ENCODE measurements at regions not wholly inside any gene's neighbourhood (a gene's known extent, or its start where the extent isn't known, plus 50 kb on each side); places are given as distances from the start of the nearest gene placed in this dataset.
"Not testable (repeated sequence)": the region's sequence is repeated elsewhere in the genome, so short reads cannot be mapped to it uniquely, and the experiment has no call there.

- no peaks in the 10 kb centered on the region for H3K9me3 ChIP-seq (ENCODE audit: control insufficient read depth, low read length)
- WGBS, 2 experiments, result 89 to 91% methylated on average over 1 to 2 of the region's 2 CpGs
- no peaks in the 10 kb centered on the region for H3K36me3 ChIP-seq (ENCODE audit: control insufficient read depth, insufficient read depth, low read length)
- H3K4me3 ChIP-seq (ENCODE audit: insufficient read depth, low read depth, low read length), result no peak overlapping the region
- H3K4me1 ChIP-seq (ENCODE audit: control insufficient read depth, insufficient read depth, low read length), result no peaks in the 10 kb centered on the region
- H3K27me3 ChIP-seq (ENCODE audit: control insufficient read depth, insufficient read depth, low read length, poor library complexity, severe bottlenecking), result no peaks in the 10 kb centered on the region
- H3K27ac ChIP-seq (ENCODE audit: insufficient read depth, low read depth, low read length, poor library complexity, severe bottlenecking), result no peak overlapping the region
Measured at GRCh38 chr1:79726321-79726720, 719.8 kb upstream of the ADGRL4 start.

GRCh38 chr1:79716447-79716846 is 709.9 kb upstream of the ADGRL4 start:
- Histone ChIP-seq H3K4me1 (ENCODE audit: control insufficient read depth, insufficient read depth, low read length) (no peaks in the 10 kb centered on the region), H3K27me3 (ENCODE audit: control insufficient read depth, insufficient read depth, low read length, poor library complexity, severe bottlenecking) (no peaks in the 10 kb centered on the region), H3K36me3 (ENCODE audit: control insufficient read depth, insufficient read depth, low read length) (no peaks in the 10 kb centered on the region), H3K4me3 (ENCODE audit: insufficient read depth, low read depth, low read length) (no peak overlapping the region), H3K27ac (ENCODE audit: insufficient read depth, low read depth, low read length, poor library complexity, severe bottlenecking) (no peak overlapping the region), H3K9me3 (ENCODE audit: control insufficient read depth, low read length) (no peaks in the 10 kb centered on the region)

- Histone ChIP-seq H3K36me3 (ENCODE audit: control insufficient read depth, insufficient read depth, low read length) (no peaks in the 10 kb centered on the region), H3K4me3 (ENCODE audit: insufficient read depth, low read depth, low read length) (no peak overlapping the region), H3K27me3 (ENCODE audit: control insufficient read depth, insufficient read depth, low read length, poor library complexity, severe bottlenecking) (no peaks in the 10 kb centered on the region), H3K9me3 (ENCODE audit: control insufficient read depth, low read length) (no peaks in the 10 kb centered on the region), H3K4me1 (ENCODE audit: control insufficient read depth, insufficient read depth, low read length) (no peaks in the 10 kb centered on the region), H3K27ac (ENCODE audit: insufficient read depth, low read depth, low read length, poor library complexity, severe bottlenecking) (no peak overlapping the region)
Measured at GRCh38 chr1:79714664-79715063, 708.1 kb upstream of the ADGRL4 start.

- Histone ChIP-seq H3K27me3 (ENCODE audit: control insufficient read depth, insufficient read depth, low read length, poor library complexity, severe bottlenecking) (no peaks in the 10 kb centered on the region), H3K4me1 (ENCODE audit: control insufficient read depth, insufficient read depth, low read length) (no peaks in the 10 kb centered on the region), H3K27ac (ENCODE audit: insufficient read depth, low read depth, low read length, poor library complexity, severe bottlenecking) (no peak overlapping the region), H3K36me3 (ENCODE audit: control insufficient read depth, insufficient read depth, low read length) (no peaks in the 10 kb centered on the region), H3K4me3 (ENCODE audit: insufficient read depth, low read depth, low read length) (no peak overlapping the region), H3K9me3 (ENCODE audit: control insufficient read depth, low read length) (no peaks in the 10 kb centered on the region)
- 50 to 62% methylated on average over 2 to 3 of the region's 3 CpGs for WGBS, 2 experiments
Measured at GRCh38 chr1:79711001-79711431, 704.5 kb upstream of the ADGRL4 start.

- Histone ChIP-seq H3K27me3 (ENCODE audit: control insufficient read depth, insufficient read depth, low read length, poor library complexity, severe bottlenecking) (no peaks in the 10 kb centered on the region), H3K4me3 (ENCODE audit: insufficient read depth, low read depth, low read length) (no peak overlapping the region)
- WGBS, 2 experiments, result 100% methylated on average over 1 of the region's 1 CpG; no CpG with 5 or more reads in 1 of the 2 experiments
Measured at GRCh38 chr1:79708646-79709265, 702.2 kb upstream of the ADGRL4 start.

GRCh38 chr1:79705218-79705617 is 698.7 kb upstream of the ADGRL4 start:
- WGBS, 2 experiments, result 93 to 100% methylated on average over 1 of the region's 2 CpGs
- Histone ChIP-seq H3K36me3 (ENCODE audit: control insufficient read depth, insufficient read depth, low read length) (no peaks in the 10 kb centered on the region), H3K9me3 (ENCODE audit: control insufficient read depth, low read length) (no peaks in the 10 kb centered on the region), H3K4me1 (ENCODE audit: control insufficient read depth, insufficient read depth, low read length) (no peaks in the 10 kb centered on the region), H3K27ac (ENCODE audit: insufficient read depth, low read depth, low read length, poor library complexity, severe bottlenecking) (no peak overlapping the region), H3K27me3 (ENCODE audit: control insufficient read depth, insufficient read depth, low read length, poor library complexity, severe bottlenecking) (no peaks in the 10 kb centered on the region), H3K4me3 (ENCODE audit: insufficient read depth, low read depth, low read length) (no peak overlapping the region)

More at GRCh38 chr1:79708646-79709265, 702.2 kb upstream of the ADGRL4 start:
- Histone ChIP-seq H3K4me1 (ENCODE audit: control insufficient read depth, insufficient read depth, low read length) (no peaks in the 10 kb centered on the region), H3K36me3 (ENCODE audit: control insufficient read depth, insufficient read depth, low read length) (no peaks in the 10 kb centered on the region), H3K27ac (ENCODE audit: insufficient read depth, low read depth, low read length, poor library complexity, severe bottlenecking) (no peak overlapping the region), H3K9me3 (ENCODE audit: control insufficient read depth, low read length) (no peaks in the 10 kb centered on the region)

GRCh38 chr1:79704067-79704466 is 697.5 kb upstream of the ADGRL4 start:
- Histone ChIP-seq H3K4me3 (ENCODE audit: insufficient read depth, low read depth, low read length) (no peak overlapping the region), H3K36me3 (ENCODE audit: control insufficient read depth, insufficient read depth, low read length) (no peaks in the 10 kb centered on the region), H3K27me3 (ENCODE audit: control insufficient read depth, insufficient read depth, low read length, poor library complexity, severe bottlenecking) (no peaks in the 10 kb centered on the region), H3K9me3 (ENCODE audit: control insufficient read depth, low read length) (no peaks in the 10 kb centered on the region), H3K27ac (ENCODE audit: insufficient read depth, low read depth, low read length, poor library complexity, severe bottlenecking) (no peak overlapping the region), H3K4me1 (ENCODE audit: control insufficient read depth, insufficient read depth, low read length) (no peaks in the 10 kb centered on the region)
- 89% methylated on average over 1 of the region's 1 CpG; no CpG with 5 or more reads in 1 of the 2 experiments for WGBS, 2 experiments

- H3K9me3 ChIP-seq (ENCODE audit: control insufficient read depth, low read length); H3K4me1 ChIP-seq (ENCODE audit: control insufficient read depth, insufficient read depth, low read length); H3K27ac ChIP-seq (ENCODE audit: insufficient read depth, low read depth, low read length, poor library complexity, severe bottlenecking); H3K27me3 ChIP-seq (ENCODE audit: control insufficient read depth, insufficient read depth, low read length, poor library complexity, severe bottlenecking); H3K36me3 ChIP-seq (ENCODE audit: control insufficient read depth, insufficient read depth, low read length); H3K4me3 ChIP-seq (ENCODE audit: insufficient read depth, low read depth, low read length): not testable (repeated sequence)
- 41 to 42% methylated on average over 4 of the region's 4 CpGs for WGBS, 2 experiments
Measured at GRCh38 chr1:79702336-79702999, 695.9 kb upstream of the ADGRL4 start.

GRCh38 chr1:79695138-79695537 is 688.6 kb upstream of the ADGRL4 start:
- Histone ChIP-seq H3K9me3 (ENCODE audit: control insufficient read depth, low read length) (no peaks in the 10 kb centered on the region), H3K27me3 (ENCODE audit: control insufficient read depth, insufficient read depth, low read length, poor library complexity, severe bottlenecking) (no peaks in the 10 kb centered on the region), H3K27ac (ENCODE audit: insufficient read depth, low read depth, low read length, poor library complexity, severe bottlenecking) (no peak overlapping the region), H3K4me1 (ENCODE audit: control insufficient read depth, insufficient read depth, low read length) (peaks cover 5% of the 10 kb centered on the region), H3K36me3 (ENCODE audit: control insufficient read depth, insufficient read depth, low read length) (no peaks in the 10 kb centered on the region), H3K4me3 (ENCODE audit: insufficient read depth, low read depth, low read length) (no peak overlapping the region)

- H3K27ac ChIP-seq (ENCODE audit: insufficient read depth, low read depth, low read length, poor library complexity, severe bottlenecking), result no peak overlapping the region
- H3K36me3 ChIP-seq (ENCODE audit: control insufficient read depth, insufficient read depth, low read length), result no peaks in the 10 kb centered on the region
- WGBS, 2 experiments, result 89% methylated on average over 1 of the region's 1 CpG; no CpG with 5 or more reads in 1 of the 2 experiments
- peaks cover 5% of the 10 kb centered on the region for H3K4me1 ChIP-seq (ENCODE audit: control insufficient read depth, insufficient read depth, low read length)
- H3K9me3 ChIP-seq (ENCODE audit: control insufficient read depth, low read length), result no peaks in the 10 kb centered on the region
- no peak overlapping the region for H3K4me3 ChIP-seq (ENCODE audit: insufficient read depth, low read depth, low read length)
- H3K27me3 ChIP-seq (ENCODE audit: control insufficient read depth, insufficient read depth, low read length, poor library complexity, severe bottlenecking), result no peaks in the 10 kb centered on the region
Measured at GRCh38 chr1:79694241-79694640, 687.7 kb upstream of the ADGRL4 start.
